Epithelial cell of esophagus (primary cell): ENCODE measurements at regions not wholly inside any gene's neighbourhood (a gene's known extent, or its start where the extent isn't known, plus 50 kb on each side); places are given as distances from the start of the nearest gene placed in this dataset.
"Not testable (repeated sequence)": the region's sequence is repeated elsewhere in the genome, so short reads cannot be mapped to it uniquely, and the experiment has no call there.

Experiments
- DNase-seq: peaks from one replicate; pipeline ENCODE4 v3.0.0; 2010; ENCODE audit warnings: low read depth
- H3K4me3 ChIP-seq: 2 replicates; pipeline ENCODE4 v1.5.1; 2011; ENCODE audit warnings: mild to moderate bottlenecking, low read length, control low read depth
- CTCF ChIP-seq: IDR thresholded peaks from 2 replicates; pipeline ENCODE4 v1.5.1; 2011; ENCODE audit warnings: low read depth, mild to moderate bottlenecking, low read length, control low read depth, inconsistent platforms; ENCODE audit not compliant: insufficient read depth; ENCODE audit errors: missing control alignments

DNA sequence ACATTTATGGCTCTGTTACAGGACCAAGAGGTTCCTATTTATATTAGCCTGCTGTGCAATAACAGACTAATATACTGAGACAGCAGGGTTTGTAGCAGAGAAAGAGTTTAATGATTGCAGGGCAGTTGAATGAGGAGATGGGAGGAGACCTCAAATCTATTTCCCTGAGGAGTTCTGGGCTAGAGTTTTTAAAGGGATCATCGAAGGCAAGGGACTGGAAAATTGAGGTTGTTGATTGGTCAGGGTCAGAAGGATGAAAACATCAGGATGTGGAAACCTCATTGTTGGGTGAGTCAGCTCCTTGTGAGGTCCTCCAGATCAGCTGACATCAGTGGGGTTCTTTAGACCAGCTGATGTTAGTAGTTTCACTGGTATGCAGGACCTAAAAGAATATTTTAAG is 60.6 kb upstream of the GOLGA8B start:
- TF ChIP-seq CTCF: no peak
- DNase-seq: peak; percentile 62

DNA sequence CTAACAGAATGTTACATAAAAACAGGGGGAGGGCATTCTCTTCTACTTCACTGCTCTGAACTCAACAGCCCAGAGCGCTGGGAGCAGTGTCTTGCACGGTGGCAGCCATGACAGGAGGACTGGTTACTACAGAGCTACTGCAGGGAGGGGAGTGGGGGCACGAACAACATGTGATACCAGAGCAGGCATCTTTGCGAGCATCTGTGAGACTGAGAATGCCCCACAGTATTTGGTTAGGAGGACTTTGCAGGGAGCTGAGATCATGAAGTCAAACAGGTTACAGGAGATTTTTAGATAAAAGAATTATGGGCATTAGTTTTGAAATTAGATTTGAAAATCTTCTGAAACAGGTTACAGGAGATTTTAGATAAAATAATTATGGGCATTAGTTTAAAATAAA is 58.8 kb upstream of the GOLGA8B start:
- no peak for TF ChIP-seq CTCF
- DNase-seq: no peak
- no peak overlapping the region for H3K4me3 ChIP-seq

More for the DNA sequence above, 60.6 kb upstream of the GOLGA8B start:
- no peak overlapping the region for H3K4me3 ChIP-seq

GRCh38 chr15:34640661-34641060 is 57.2 kb upstream of the GOLGA8B start:
- no peak for TF ChIP-seq CTCF
- no peak overlapping the region for H3K4me3 ChIP-seq
- no peak for DNase-seq

DNA sequence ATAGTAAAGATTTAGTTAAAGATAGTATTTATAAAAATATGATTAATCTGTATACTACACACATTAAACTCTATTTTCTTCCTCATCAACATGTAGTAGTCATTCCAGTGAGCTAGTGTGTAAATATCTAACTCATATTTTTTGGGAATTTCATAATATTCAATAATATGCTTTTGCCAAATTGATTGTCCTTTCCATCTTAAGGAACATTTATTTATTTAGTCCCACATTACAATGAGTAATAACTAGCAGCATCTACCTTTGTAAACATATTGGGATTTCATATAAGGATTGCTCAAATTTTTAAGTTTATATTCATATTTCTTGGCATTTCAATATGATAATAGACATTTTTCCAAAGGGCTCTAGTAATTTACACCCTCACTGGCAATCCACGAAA is 53.9 kb upstream of the GOLGA8B start:
- DNase-seq: no peak
- no peak for TF ChIP-seq CTCF
- H3K4me3 ChIP-seq: no peak overlapping the region

GRCh38 chr15:34633602-34634001 is 50.2 kb upstream of the GOLGA8B start:
- DNase-seq, H3K4me3 ChIP-seq: not testable (repeated sequence)
